ENCODE measurements at regions not wholly inside any gene's neighbourhood (a gene's known extent, or its start where the extent isn't known, plus 50 kb on each side); places are given as distances from the start of the nearest gene placed in this dataset.

GRCh38 chr7:27329909-27330308, 87.3 kb downstream of the EVX1 start:
- no peaks in the 10 kb centered on the region for H3K36me3 ChIP-seq (ENCODE audit: insufficient read depth in 1 of 2, low read depth in 1 of 2)
- H3K4me1 ChIP-seq: no peaks in the 10 kb centered on the region
- DNase-seq (no peak), ATAC-seq (no peak)
- no peak overlapping the region for H3K27ac ChIP-seq
- WGBS, 3 donors: 23 to 27% (median 25%) methylated on average over 1 of the region's 1 CpG
- H3K9me3 ChIP-seq: no peaks in the 10 kb centered on the region
- H3K4me3 ChIP-seq: no peak overlapping the region
- intact Hi-C loops (cut with DNase I): no loop called here
- TF ChIP-seq CTCF (IDR thresholded peaks at IDR 0.05): no peak
- H3K27me3 ChIP-seq (ENCODE audit: insufficient read depth in 3 of 3, low read length in 2 of 3): no peaks in the 10 kb centered on the region

- Histone ChIP-seq H3K9me3 (no peaks in the 10 kb centered on the region), H3K4me1 (no peaks in the 10 kb centered on the region), H3K36me3 (ENCODE audit: insufficient read depth in 1 of 2, low read depth in 1 of 2) (no peaks in the 10 kb centered on the region), H3K27me3 (ENCODE audit: insufficient read depth in 3 of 3, low read length in 2 of 3) (peaks cover 0 to 1% (median 0%) of the 10 kb centered on the region in 3 donors), H3K4me3 (no peak overlapping the region), H3K27ac (no peak overlapping the region)
- WGBS, 3 donors: 69 to 83% (median 82%) methylated on average over 2 of the region's 2 CpGs
- intact Hi-C loops (cut with DNase I): no loop called here
- ATAC-seq: no peak
- no peak for TF ChIP-seq CTCF (IDR thresholded peaks at IDR 0.05)
- no peak for DNase-seq
Observed at GRCh38 chr7:27339478-27339877, 96.9 kb downstream of the EVX1 start.

- peaks cover 0 to 8% (median 4%) of the 10 kb centered on the region in 3 donors for H3K27me3 ChIP-seq (ENCODE audit: insufficient read depth in 3 of 3, low read length in 2 of 3)
- TF ChIP-seq CTCF (IDR thresholded peaks at IDR 0.05): no peak
- H3K9me3 ChIP-seq: no peaks in the 10 kb centered on the region
- H3K36me3 ChIP-seq (ENCODE audit: insufficient read depth in 1 of 2, low read depth in 1 of 2): no peaks in the 10 kb centered on the region
- DNase-seq (no peak), ATAC-seq (no peak)
- H3K4me3 ChIP-seq: no peak overlapping the region
- H3K27ac ChIP-seq: no peak overlapping the region
- no peaks in the 10 kb centered on the region for H3K4me1 ChIP-seq
- intact Hi-C loops (cut with DNase I): loop anchor here in 1 of 2 donors (5.0 kb wide), 1 partner anchor 683 kb away; no protein-coding TSS in a partner anchor
Observed at GRCh38 chr7:27344471-27344870, 101.9 kb downstream of the EVX1 start.

GRCh38 chr7:27345164-27345887, 102.7 kb downstream of the EVX1 start:
- DNase-seq: no peak
- no peaks in the 10 kb centered on the region for H3K4me1 ChIP-seq
- no peak overlapping the region for H3K27ac ChIP-seq
- no peak for TF ChIP-seq CTCF (IDR thresholded peaks at IDR 0.05)
- intact Hi-C loops (cut with DNase I): no loop called here
- ATAC-seq: no peak
- no peaks in the 10 kb centered on the region for H3K9me3 ChIP-seq
- H3K4me3 ChIP-seq: no peak overlapping the region
- peaks cover 0 to 11% (median 4%) of the 10 kb centered on the region in 3 donors for H3K27me3 ChIP-seq (ENCODE audit: insufficient read depth in 3 of 3, low read length in 2 of 3)
- WGBS, 3 donors: 86 to 89% (median 88%) methylated on average over 3 of the region's 3 CpGs
- H3K36me3 ChIP-seq (ENCODE audit: insufficient read depth in 1 of 2, low read depth in 1 of 2): no peaks in the 10 kb centered on the region

- DNase-seq (no peak), ATAC-seq (no peak)
- Histone ChIP-seq H3K4me3 (no peak overlapping the region), H3K36me3 (ENCODE audit: insufficient read depth in 1 of 2, low read depth in 1 of 2) (no peaks in the 10 kb centered on the region), H3K9me3 (no peaks in the 10 kb centered on the region), H3K4me1 (no peaks in the 10 kb centered on the region), H3K27ac (no peak overlapping the region), H3K27me3 (ENCODE audit: insufficient read depth in 3 of 3, low read length in 2 of 3) (peaks cover 0 to 11% (median 4%) of the 10 kb centered on the region in 3 donors)
- WGBS, 3 donors: 88 to 93% (median 89%) methylated on average over 8 of the region's 8 CpGs
- intact Hi-C loops (cut with DNase I): no loop called here
- no peak for TF ChIP-seq CTCF (IDR thresholded peaks at IDR 0.05)
Observed at GRCh38 chr7:27345997-27346396, 103.4 kb downstream of the EVX1 start.

Data from psoas muscle (tissue), 7 donors.